Fibroblast of pulmonary artery (primary cell): ENCODE measurements at regions not wholly inside any gene's neighbourhood (a gene's known extent, or its start where the extent isn't known, plus 50 kb on each side); places are given as distances from the start of the nearest gene placed in this dataset.

Experiments used
- DNase-seq: peaks from one replicate; pipeline ENCODE4 v3.0.0-alpha.2; 2010; ENCODE audit warnings: low read depth
- H3K4me3 ChIP-seq: replicated peaks from 2 replicates; pipeline ENCODE4 v1.5.1; 2011; ENCODE audit warnings: low read depth, mild to moderate bottlenecking, control low read depth, low read length, moderate library complexity
- TF ChIP-seq, protein P1 (sequence below): IDR thresholded peaks from 2 replicates; pipeline ENCODE4 v1.5.1; 2011; ENCODE audit warnings: mild to moderate bottlenecking, control low read depth, low read length, inconsistent platforms; ENCODE audit errors: missing control alignments

DNA sequence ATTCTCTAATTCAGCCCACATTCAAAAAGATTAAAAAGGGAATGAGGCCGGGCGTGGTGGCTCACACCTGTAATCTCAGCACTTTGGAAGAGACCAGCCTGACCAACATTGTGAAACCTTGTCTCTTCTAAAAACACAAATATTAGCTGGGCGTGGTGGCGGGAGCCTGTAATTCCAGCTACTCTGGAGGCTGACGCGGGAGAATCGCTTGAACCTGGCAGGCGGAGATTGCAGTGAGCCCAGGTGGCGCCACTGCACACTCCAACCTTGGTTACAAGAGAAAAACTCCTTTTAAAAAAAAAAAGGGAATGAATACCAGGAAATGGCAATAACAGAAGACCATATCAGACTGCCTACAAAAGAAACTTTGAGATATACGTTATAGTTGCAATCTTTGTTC is 1244.5 kb downstream of the PCDH9 start:
- H3K4me3 ChIP-seq = no peak overlapping the region
- no peak for DNase-seq
- TF ChIP-seq, protein P1, sequence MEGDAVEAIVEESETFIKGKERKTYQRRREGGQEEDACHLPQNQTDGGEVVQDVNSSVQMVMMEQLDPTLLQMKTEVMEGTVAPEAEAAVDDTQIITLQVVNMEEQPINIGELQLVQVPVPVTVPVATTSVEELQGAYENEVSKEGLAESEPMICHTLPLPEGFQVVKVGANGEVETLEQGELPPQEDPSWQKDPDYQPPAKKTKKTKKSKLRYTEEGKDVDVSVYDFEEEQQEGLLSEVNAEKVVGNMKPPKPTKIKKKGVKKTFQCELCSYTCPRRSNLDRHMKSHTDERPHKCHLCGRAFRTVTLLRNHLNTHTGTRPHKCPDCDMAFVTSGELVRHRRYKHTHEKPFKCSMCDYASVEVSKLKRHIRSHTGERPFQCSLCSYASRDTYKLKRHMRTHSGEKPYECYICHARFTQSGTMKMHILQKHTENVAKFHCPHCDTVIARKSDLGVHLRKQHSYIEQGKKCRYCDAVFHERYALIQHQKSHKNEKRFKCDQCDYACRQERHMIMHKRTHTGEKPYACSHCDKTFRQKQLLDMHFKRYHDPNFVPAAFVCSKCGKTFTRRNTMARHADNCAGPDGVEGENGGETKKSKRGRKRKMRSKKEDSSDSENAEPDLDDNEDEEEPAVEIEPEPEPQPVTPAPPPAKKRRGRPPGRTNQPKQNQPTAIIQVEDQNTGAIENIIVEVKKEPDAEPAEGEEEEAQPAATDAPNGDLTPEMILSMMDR = no peak

DNA sequence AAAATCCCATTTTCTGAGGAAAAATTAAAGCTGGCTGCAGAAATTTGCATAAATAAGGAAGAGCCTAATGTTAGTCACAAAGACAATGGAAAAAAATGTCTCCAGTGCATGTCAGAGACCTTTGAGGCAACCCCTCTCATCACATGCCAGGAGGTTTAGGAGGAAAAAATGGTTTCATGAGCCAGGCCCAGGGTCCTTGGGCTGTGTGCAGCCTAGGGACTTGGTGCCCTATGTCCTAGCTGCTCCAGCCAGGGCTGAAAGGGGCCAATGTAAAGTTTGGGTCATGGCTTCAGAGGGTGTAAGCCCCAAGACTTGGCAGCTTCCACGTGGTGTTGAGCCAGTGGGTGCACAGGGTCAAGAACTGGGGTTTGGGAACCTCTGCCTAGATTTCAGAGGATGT is 1252.6 kb downstream of the PCDH9 start:
- DNase-seq = no peak
- H3K4me3 ChIP-seq = no peak overlapping the region
- TF ChIP-seq, protein P1 = no peak

DNA sequence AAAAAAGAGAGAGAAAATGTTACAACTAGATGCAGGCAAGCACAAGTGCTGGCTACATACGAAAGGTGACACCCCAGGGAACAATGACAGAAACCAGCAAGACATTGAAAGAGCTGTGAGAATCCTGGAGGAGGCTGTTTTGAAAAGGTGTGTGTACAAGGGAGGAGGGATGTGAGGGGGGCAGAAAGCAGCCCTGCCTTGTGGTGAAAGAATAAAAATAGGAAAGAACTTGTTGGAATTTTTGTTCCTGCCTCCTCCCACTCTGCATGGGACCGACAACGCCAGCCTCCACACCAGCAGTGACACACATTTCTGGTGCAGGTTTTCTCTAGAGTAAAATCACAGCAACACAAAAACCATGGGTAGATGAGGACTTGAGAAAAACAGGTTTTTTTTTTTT is 1258.6 kb downstream of the PCDH9 start:
- TF ChIP-seq, protein P1 = no peak
- no peak for DNase-seq
- no peak overlapping the region for H3K4me3 ChIP-seq

GRCh38 chr13:65966991-65967451 is 1263.1 kb downstream of the PCDH9 start:
- TF ChIP-seq, protein P1 = peak; percentile 46
- peak; percentile 82 for DNase-seq
- no peak overlapping the region for H3K4me3 ChIP-seq

- TF ChIP-seq, protein P1 = no peak
- no peak overlapping the region for H3K4me3 ChIP-seq
- DNase-seq = peak; percentile 44
These were observed 1264.6 kb downstream of the PCDH9 start for GRCh38 chr13:65965501-65965900.

- H3K4me3 ChIP-seq = no peak overlapping the region
- no peak for DNase-seq
- TF ChIP-seq, protein P1 = no peak
These were observed 1265.5 kb downstream of the PCDH9 start for GRCh38 chr13:65964672-65965071.

DNA sequence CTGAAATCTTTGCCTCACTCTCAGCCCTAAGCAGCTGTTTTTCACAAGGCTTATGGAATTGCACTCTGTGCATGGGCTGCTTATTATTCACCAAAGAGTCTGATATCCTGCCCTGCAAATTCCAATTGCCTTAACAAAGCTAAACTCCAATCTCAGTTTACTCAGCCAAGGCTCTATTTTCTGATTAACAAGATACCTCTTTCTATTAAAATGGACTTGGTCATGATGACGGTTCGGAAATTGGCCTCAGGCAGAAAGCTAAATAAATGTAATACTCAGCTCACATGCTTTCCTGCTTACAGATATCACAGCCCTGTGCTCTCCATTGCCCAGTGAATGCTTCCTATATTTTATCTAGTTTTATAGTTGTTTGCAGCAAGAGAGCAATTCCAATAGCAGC is 1270.8 kb downstream of the PCDH9 start:
- peak; percentile 11 for DNase-seq
- no peak overlapping the region for H3K4me3 ChIP-seq
- TF ChIP-seq, protein P1 = no peak
